Left kidney (tissue), 1 donor: ENCODE measurements at regions not wholly inside any gene's neighbourhood (a gene's known extent, or its start where the extent isn't known, plus 50 kb on each side); places are given as distances from the start of the nearest gene placed in this dataset.
"Not testable (repeated sequence)": the region's sequence is repeated elsewhere in the genome, so short reads cannot be mapped to it uniquely, and the experiment has no call there.

Experiments
- DNase-seq: peaks from one replicate; pipeline ENCODE4 v3.0.0-alpha.2; 2013

DNA sequence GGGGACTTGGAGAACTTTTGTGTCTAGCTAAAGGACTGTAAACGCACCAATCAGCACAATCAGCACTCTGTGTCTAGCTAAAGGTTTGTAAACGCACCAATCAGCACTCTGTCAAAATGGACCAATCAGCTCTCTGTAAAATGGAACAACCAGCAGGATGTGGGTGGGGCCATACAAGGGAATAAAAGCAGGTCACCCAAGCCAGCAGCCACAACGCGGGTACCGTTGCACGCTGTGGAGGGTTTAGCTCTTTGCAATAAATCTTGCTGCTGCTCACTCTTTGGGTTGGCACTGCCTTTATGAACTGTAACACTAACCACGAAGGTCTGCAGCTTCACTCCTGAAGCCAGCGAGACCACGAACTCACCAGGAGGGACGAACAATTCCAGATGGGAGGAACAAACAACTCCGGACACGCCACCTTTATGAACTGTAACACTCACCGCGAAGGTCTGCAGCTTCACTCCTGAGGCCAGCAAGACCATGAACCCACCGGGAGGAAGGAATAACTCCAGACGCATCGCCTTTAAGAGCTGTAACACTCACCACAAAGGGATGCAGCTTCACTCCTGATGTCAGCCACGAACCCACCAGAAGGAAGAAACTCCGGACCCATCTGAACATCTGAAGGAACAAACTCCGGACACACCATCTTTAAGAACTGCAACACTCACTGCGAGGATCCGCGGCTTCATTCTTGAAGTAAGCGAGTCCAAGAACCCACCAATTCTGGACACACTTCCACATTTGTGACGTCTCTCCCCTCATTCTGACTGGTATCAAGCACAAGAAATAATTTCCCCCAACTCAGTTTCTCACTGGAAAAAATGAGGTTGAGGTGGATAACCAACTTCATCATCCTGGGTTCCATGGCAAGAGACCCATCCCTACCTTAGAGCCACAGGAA is 227.3 kb upstream of the AMIGO2 start:
- not testable (repeated sequence) for DNase-seq

- DNase-seq = no peak
Measured at GRCh38 chr12:47306130-47306529, 226.4 kb upstream of the AMIGO2 start.

DNA sequence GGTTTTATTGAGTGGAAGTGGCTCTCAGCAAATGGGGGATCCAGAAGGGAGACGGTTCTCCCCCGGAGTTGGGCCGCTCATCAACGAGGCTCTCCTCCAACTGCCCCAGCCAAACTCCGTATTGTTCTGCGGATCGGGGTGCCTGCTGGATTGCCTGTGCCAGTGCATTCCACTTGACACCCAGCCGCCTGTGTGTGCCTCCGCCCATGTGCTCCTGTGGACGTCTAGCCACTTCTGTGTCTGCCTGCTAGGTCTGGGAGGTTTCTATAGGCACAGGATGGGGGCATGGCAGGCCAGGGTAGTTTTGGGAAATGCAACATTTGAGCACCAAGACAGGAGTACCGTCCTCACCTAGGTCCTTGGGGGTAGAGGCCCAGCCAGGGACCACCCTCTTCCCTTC is 225.7 kb upstream of the AMIGO2 start:
- DNase-seq = no peak

DNA sequence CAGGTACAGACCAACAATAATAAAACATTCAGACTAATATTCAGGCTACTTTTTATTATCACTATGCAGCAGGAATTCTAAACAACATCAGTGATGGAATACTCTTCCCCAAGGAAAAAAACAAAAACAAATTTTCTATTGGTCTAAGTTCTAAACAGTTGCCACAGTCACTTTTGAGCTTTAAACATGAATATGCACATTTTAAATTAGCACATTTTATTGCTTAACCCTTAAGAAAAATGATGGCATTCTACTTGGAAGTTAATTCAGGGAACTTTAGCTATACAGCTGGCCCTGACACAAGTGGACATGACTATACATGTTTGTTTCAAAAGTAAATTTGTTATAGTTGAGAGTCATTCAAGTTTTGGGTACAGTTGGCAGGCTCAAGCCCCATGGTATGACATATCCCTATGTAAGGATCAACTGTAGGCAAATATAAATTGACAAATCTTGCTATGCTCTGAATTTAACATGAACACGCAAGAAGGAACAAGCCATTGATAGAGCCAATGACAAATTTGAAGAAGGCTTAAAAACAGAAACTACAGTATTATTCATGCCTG is 224.3 kb upstream of the AMIGO2 start:
- no peak for DNase-seq

DNA sequence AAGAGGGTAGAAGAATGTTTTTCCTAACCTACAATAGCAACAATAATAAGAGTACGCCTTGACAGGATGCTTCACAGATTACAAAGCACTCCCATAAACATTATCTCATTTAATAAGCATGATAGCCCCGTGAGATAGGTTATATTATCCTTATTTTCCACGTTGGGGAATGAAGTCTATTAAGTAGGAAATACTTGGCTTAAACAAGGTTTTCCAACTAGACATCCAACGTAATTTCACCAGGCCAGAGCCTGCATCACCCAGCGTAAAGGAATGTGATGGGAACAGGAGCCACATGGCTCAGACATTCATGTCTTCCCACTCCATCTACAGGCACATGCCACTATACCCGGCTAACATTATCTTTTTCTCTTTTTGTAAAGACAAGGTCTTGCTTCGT is 223.4 kb upstream of the AMIGO2 start:
- no peak for DNase-seq

DNA sequence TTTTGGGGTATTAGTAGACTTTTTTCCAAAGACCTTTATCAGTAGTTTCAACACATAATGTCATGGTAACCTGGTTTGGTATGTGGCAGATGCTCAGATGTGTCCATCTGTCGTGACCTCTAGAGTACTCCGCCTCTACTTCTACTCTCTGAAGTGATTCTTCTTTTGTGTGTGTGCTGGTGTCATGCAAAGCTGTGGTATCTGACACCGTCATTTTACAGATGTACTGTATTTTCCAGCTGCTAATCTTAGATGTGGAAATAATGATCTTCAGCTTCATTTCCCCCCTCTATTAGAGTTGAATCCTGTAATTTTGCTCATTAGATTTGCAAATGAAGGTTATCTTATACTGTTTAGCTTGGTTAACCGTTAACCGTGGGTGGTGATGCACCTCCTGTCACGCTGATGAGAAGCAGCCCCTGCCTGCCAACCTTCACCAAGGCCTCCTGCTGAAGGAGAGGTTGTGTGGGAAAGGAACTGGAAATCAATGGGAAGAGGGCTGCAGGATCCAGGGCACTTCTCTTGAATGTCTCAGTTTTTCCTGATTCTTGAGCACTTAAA is 222.4 kb upstream of the AMIGO2 start:
- DNase-seq = no peak

- DNase-seq = no peak
Measured at GRCh38 chr12:47299586-47299985, 219.8 kb upstream of the AMIGO2 start.

DNA sequence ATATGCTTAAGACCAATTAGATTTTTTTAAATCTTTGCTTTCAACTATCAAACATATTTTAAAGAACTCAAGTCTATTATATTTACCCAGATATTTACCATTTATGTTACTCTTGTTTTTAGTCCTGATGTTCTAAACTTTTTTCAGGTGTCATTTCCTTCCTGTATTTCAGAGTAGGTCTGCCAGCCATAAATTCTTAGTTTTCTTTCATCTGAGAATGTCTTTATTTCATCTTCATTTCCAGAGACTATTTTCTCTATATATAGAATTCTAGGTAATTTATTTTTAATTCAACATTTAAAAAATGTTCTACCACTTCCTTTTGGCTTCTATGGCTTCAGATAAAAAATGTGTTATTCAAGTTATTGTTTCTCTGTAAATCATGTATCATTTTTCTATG is 218.2 kb upstream of the AMIGO2 start:
- no peak for DNase-seq

GRCh38 chr12:47296828-47297227 is 217.1 kb upstream of the AMIGO2 start:
- DNase-seq = no peak

DNA sequence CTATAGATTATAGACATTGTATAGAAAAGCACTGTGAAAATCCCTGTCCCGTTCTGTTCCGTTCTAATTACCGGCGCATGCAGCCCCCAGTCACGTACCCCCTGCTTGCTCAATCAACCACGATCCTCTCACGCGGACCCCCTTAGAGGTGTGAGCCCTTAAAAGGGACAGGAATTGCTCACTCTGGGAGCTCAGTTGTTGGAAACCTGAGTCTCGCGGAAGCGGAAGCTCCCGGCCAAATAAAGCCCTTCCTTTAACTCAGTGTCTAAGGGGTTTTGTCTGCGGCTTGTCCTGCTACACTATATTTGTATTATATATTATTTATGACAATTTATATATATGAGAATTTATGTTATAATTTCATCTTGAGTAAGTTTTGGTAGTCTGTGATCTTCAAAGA is 213.6 kb upstream of the AMIGO2 start:
- no peak for DNase-seq

DNA sequence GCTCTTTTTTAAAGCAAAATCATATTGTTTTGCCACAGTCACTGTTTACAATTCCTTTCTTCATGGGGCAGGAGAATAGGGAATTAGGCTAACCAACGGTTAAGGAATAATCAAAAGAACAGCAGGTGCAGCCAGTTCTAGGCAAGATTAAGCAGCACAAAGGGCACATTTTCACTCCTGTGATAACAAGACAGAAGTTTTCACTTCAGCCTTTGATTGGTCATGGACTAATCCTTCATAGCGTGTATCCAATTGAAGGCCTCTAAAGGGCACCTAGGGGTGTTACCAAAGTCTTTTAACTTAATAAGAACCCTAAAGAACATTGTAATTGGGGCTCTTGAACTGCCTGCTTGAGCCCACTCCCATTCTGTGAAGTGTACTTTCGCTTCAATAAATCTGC is 206.9 kb upstream of the AMIGO2 start:
- no peak for DNase-seq
